ENCODE measurements at regions not wholly inside any gene's neighbourhood (a gene's known extent, or its start where the extent isn't known, plus 50 kb on each side); places are given as distances from the start of the nearest gene placed in this dataset.
A peak's percentile ranks its signal among the peaks of the same experiment; 100 is the strongest.

- DNase-seq (ENCODE audit: low read depth): no peak
Observed at GRCh38 chr16:66171578-66171977, 194.9 kb upstream of the CDH5 start.

DNA sequence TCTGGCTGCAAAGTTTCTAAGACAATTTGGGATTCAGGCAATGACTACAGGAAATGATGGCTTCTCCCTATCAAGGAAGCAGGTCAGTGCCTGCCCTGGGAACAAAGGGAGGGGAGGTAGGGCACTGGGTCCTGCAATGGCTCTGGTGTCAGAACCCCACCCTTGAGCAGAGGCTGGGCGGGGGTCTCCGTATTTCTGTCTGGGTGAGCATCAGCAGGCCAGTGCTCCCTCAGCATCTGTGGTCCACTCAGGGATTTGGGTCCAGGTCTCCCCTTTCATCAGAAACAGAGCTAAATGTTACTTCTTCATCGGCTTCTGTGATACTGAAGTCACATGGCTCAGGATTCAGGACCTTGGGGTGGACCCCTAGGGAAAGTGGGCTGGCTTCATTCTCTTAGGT lies 195.5 kb upstream of the CDH5 start:
- no peak for DNase-seq (ENCODE audit: low read depth)

GRCh38 chr16:66169817-66170216 lies 196.7 kb upstream of the CDH5 start:
- no peak for DNase-seq (ENCODE audit: low read depth)

- DNase-seq (ENCODE audit: low read depth): no peak
Observed at GRCh38 chr16:66168777-66169176, 197.7 kb upstream of the CDH5 start.

GRCh38 chr16:66167564-66168291 lies 198.8 kb upstream of the CDH5 start:
- no peak for DNase-seq (ENCODE audit: low read depth)

- DNase-seq (ENCODE audit: low read depth): no peak
Observed at GRCh38 chr16:66166490-66166889, 200.0 kb upstream of the CDH5 start.

DNA sequence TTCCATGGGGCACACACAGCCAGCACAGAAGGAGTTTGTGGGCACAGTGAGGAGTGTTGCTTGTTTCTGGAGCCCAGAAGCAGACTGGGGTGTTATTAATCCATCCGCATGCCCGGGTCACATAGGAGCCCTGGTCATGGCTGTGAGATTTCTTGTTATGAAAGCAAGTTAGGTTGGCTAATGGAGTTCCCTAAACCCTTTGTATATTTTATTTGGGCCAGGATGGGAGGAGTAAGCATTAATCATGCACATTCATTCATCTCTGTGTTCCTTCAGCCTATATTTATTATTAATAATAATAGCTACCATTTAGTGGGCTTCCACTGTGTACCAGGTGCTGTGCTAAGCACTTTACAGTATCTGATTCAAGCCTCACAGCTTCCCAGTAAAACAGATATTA lies 200.6 kb upstream of the CDH5 start:
- DNase-seq (ENCODE audit: low read depth): no peak

- DNase-seq (ENCODE audit: low read depth): no peak
Observed at GRCh38 chr16:66164581-66165247, 201.8 kb upstream of the CDH5 start.

DNA sequence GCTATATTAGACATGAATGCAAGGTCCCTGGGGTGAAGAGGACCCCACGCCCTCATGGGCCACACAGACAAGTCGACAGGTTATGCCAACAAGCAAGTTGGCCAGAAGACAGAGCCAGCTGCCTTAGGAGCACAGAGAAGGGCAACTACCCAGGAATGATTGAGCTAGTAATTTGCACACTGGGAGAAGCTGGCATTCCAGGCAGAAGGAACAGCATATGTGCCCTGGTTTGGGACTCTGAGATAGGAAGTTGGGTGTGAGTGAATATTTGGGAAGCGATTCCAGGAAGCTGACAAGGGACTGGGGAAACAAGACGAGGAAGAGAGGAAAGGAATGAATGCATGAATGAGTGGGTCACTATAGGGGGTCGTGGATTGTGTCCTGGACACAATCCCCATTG lies 203.7 kb upstream of the CDH5 start:
- no peak for DNase-seq (ENCODE audit: low read depth)

GRCh38 chr16:66161942-66162341 lies 204.5 kb upstream of the CDH5 start:
- DNase-seq (ENCODE audit: low read depth): no peak

DNA sequence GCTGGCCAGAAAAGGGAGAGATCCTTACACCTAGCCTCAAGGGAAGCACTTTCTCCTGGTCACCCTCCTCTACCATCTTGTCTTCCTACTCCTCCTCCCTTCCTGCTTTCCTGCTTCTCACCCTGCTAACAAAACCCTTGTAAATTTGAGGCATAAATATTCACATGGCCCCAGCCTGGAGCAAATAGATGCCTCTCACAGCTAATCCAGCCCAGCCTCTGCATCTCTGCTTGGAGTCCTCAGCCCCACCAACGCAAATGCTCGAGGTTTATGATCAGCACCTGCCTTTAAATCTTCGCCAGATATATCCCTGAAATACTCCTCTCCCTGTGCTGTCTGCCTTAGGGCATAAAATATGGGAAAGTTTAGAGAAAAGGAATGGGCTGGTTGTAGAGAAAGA lies 205.2 kb upstream of the CDH5 start:
- no peak for DNase-seq (ENCODE audit: low read depth)

GRCh38 chr16:66159987-66160386 lies 206.5 kb upstream of the CDH5 start:
- DNase-seq (ENCODE audit: low read depth): peak; percentile 26

DNA sequence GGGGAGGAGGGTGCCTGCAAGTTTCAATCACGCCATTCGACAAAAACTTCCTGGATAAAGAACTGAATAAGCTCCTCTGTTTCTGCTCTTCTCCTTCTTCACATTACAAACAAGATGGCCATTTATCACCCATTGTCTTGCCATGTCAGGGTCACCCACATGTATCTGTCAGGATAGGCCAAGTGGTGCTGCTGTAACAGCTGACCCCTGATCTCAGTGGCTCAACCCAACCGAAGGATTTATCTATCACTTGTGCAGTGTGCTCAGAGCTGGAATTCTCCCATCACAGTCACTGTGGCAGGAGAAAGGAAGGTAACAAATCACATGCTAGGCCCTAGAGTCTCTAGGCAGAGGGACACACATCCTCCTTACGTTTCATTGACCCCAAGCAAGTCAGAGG lies 210.0 kb upstream of the CDH5 start:
- DNase-seq (ENCODE audit: low read depth): no peak

DNA sequence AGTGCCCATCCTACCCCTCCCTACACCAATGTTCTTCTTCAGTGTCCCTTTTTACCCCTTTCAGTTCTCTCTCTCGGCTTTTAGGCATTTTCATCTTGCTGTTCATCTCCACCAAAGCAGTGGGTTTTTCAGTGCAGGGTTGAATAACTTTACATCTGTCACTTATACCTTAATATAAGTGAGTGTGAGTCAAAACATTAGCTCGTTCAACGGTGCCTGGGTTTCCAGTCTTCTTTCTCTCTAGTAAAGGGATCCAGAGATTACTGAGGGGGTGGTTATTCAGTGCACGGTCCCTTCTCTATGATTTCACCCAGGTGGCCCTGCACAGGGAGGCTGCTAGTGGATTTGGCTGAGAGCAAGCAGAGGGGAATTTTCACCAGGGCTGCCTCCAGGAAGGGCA lies 210.6 kb upstream of the CDH5 start:
- DNase-seq (ENCODE audit: low read depth): no peak

DNA sequence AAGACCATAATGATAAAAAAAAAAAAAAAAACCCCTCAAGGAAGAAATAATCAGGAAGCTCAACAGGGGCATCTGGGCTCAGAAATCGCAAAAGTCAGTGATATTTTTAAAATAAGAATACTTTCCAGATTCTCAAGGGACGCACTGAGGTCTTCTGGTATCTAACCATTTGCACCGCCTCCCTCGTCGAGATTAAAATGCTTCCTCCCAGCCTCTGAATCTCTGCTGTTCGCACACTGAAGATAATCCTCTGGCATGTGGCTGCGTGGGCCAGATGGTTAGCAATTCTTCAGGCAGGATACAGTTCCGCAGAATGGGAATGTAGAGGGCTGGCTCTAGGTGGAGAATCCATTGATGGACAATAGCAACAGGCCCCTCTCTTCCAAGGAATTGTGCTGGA lies 211.7 kb upstream of the CDH5 start:
- DNase-seq (ENCODE audit: low read depth): no peak

DNA sequence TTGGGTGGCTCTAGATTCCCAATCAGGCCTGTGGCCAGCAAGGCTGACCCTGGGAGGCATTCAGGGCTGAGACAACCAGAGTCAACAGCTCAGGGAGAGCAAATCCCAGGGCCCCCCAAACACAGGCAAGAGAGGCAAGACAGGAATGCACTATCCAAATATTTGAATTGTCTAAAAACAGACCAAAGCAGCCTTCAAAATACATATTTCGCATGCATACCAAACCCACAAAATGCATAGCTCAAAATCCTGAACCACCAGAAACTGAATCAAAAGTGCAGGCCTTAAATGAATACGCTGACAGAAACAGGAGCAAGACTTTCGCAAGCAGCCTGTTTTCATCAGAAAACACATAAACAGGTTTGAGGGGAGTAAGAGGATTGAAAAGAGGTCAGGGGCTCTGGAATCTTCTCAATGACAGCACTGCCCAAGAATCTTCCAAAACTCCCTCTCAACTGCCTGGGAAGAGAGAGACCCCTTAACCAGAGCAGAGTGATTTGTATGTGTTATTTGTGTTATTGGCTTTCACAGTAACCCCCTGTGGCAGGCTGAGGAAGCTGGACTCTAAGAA lies 213.6 kb upstream of the CDH5 start:
- DNase-seq (ENCODE audit: low read depth): no peak

DNA sequence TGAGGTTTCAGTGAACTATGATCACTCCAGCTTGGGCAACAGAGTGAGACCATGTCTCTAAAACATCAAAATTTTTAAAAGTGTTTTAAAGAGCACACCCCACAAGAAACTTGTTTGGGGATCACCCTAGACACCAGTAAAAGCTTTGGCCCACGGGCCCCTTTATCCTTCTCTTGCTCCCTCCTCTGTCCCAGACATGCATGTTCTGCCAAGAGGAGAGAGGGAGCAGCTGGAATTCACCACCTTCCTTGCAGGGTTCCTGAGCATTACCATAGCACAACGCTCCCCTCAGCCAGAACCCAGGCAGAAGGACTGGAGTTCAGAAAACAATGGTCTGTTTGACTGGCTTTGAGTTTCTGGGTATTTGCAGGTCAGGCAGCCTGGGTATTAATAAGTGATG lies 214.3 kb upstream of the CDH5 start:
- DNase-seq (ENCODE audit: low read depth): no peak

DNA sequence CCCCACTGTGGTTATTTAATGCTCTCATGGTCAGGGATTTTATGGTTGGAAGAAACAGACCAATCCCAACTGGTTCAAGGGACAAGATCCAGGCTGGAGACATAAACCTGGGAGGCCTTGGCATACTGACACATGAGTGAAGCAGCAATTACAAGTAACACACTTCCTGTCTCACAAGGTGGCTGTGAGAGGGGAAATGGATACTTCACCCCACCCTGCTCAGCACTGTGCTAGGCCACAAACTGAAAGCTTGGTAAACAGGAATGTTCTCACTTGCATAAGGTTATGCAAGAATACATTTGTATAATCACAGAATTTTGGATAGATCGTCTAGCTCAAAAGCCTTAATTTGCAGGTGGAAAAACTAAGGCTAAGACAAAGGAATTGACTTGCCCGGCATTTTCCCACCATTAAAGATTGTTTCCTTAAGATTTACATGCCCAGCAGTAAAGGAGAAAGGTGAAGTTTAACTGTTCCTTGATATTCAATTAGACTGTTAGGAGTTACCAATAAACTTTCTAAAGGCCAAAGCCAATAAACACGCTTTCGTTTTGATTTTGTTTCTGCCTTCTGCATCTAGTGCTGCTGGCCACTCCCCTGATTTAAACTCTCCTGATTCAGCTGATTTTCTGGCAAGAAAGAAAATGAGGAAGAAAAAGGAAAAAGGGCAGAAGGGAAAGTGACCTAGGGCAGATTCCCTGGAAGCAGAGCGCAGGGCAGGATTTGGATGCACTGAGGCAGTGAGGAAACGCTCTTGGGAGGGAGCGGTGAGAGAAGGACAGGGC lies 215.6 kb upstream of the CDH5 start:
- DNase-seq (ENCODE audit: low read depth): peak; percentile 10

- no peak for DNase-seq (ENCODE audit: low read depth)
Observed at GRCh38 chr16:66147291-66147690, 219.2 kb upstream of the CDH5 start.

DNA sequence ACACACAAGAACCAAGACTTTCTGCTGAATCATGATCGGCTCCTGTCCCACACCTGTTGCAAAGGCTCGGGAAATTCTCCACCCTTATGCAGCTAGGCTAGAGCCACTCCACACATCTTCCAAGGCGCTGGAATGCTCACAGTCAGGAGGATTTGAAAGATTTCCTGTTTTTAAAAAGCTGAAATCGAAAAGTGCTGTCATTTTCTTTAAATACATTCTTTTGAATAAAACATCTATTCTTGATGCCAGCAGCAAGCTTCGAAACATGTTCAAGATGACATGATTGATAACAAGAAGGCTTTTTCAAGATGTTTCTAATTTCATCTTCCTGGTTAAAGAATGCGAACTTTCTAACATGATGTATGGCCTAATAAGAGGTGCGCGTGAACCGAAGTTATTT lies 219.7 kb upstream of the CDH5 start:
- no peak for DNase-seq (ENCODE audit: low read depth)

- no peak for DNase-seq (ENCODE audit: low read depth)
Observed at GRCh38 chr16:66144641-66145040, 221.8 kb upstream of the CDH5 start.

GRCh38 chr16:66143415-66143814 lies 223.1 kb upstream of the CDH5 start:
- no peak for DNase-seq (ENCODE audit: low read depth)

DNA sequence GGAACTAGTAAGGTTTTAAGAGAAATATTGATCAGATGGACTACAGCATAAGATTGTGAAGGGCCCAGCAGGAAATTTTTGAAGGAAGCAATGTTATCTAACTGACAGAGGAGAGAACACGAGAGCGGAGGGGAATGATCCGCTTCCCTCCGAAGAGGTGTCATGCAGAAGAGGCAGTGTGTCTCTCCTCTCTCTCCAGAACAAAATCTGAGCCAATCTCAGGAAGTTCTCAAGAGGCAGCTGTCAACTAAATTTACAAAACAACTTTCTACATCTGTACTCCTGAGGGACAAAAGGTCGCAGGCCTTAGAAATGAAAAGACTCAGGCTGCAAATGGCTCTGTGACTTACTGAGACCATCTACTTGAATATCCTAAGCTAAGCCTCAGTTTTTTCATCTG lies 224.6 kb upstream of the CDH5 start:
- no peak for DNase-seq (ENCODE audit: low read depth)
